Activated naive CD4-positive, alpha-beta T cell treated with Interleukin-2 at 50 U/mL for 16 hours (primary cell): ENCODE measurements at regions not wholly inside any gene's neighbourhood (a gene's known extent, or its start where the extent isn't known, plus 50 kb on each side); places are given as distances from the start of the nearest gene placed in this dataset.
"Not testable (repeated sequence)": the region's sequence is repeated elsewhere in the genome, so short reads cannot be mapped to it uniquely, and the experiment has no call there.

Source experiments
- DNase-seq: peaks from one replicate; pipeline ENCODE4 v3.0.0-alpha.2; 2020

DNA sequence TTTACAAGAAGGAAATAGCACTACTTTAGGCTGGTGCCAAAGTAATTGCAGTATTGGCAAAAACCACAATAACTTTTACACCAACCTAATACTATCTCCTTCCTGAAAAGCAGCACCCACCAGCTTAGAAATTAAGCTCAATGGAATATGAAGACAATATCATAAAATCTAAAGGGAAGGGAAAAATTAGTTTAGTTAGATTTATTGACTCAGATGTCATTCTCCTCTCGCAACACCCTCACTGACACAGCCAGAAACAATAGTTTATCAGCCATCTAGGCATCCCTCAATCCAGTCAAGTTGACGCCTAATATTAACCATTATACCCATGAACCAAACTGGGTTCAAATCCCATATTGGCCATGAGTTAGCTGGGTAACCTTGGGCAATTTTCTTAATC is 820.4 kb upstream of the EPHA5 start:
- DNase-seq: no peak

DNA sequence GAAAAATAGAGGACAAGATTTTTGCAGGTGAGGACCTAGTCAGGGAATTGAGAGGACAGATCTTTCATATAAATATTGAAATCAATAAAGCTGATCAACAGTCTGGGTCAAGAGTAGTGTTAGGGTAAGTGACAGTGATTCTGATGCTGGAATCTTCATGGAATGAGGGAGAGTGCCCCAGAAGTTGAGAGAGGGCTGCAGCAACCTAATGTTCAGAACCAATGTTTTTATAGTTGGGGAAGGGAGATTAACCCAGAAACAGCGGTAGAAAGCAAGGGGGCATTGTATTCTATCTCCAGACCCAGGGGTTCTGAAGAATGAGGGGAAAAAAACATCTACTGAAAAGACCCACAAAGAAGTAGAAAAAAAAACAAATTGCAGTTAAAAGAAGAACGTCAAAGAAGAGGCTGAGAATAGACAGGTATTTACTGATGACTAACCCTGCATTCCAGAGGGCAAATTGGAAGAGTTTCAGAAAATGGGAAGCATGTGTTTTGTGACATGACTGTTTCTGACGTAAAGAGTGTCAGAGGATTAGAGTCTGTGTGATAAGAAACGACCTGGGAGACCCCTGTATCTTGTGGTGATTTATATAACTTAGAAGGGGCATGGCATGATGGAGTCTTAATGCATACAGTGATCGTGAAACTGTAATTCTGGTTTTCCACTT is 819.6 kb upstream of the EPHA5 start:
- DNase-seq: no peak

DNA sequence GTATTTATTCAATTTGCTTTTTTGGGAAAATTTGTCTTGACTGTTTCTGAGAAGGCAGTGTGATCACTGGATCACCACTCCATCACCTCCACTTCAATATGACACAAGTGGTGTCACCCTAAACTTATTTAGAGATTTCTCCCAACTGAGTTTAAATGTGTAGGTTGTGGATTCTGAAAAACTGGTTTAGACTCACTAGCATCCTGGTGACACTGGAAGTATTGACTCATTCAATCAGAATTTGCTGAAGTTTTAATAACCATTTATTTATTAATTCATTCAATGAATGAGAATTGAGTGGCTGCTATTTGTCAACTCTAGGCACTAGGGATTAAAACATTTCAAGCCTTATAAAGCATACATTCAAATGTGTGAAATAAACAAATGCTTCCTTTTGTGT is 819.1 kb upstream of the EPHA5 start:
- no peak for DNase-seq

DNA sequence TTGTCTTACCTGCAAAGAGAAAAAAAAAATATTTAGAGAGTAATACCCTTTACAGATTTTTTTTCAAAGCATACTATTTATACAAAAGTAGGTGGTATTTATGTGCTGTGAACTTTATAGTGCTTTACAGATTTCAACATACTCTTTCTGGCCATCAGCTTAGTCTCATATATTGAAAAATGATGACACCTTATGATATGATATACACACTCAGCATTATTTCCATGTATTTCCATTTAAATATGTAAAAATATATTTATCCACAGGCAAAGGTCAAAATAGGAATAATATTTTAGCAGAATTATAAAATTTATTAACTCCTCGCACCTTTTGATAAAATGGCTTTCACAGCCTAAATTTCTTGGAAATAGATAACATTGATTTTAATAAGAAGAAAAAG is 815.8 kb upstream of the EPHA5 start:
- DNase-seq: no peak

DNA sequence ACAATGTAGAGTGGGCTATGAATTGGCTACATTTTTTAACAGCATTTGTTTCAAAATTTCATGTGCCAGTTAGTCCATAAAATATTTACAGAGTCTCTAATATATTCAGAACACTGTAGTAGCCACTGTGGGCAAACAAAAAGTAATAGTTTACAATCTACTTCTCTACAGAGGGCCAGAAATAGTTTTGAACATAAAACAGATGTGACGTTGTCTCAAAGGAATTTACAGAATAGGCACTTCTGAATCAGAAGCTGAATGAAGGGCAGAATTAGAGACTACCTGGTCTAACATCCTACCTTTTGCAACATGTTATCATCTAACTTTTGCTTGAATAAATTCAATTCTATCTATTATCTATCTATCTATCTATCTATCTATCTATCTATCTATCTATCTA is 811.9 kb upstream of the EPHA5 start:
- no peak for DNase-seq

DNA sequence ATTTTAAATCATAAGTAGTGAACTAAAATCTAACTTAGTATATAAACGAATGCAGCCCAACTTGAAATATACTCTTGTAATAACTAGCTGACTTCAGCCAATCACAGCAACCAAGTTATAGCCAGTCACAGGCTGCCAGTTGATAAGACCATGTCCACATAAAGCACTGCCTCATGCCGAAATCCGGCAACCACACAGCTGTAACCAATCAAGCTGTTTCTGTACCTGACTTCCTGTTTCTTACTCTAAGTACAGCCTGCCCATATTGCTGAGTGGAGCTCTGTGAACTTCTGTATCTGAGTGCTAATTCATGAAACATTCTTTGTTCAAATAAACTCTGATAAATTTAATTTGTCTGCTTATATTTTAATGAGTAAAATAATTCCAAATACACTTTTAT is 805.3 kb upstream of the EPHA5 start:
- no peak for DNase-seq

DNA sequence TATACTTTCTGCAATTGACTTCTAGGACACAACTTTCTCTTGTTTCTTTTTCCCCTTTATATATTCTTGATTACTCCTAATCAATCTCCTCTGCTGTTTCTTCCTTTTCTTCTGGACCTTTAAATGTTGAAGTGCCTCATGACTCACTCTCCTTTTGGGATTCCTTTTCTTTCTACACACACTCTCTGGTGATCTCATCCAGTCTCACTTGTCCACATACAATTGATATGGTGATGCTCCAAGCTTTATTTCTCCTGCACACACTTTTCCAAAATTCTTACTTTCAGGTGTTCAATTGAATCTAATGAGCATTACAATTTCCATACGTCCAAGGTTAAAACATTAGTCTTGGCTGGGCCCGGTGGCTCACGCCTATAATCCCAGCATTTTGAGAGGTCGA is 794.8 kb upstream of the EPHA5 start:
- DNase-seq: no peak

DNA sequence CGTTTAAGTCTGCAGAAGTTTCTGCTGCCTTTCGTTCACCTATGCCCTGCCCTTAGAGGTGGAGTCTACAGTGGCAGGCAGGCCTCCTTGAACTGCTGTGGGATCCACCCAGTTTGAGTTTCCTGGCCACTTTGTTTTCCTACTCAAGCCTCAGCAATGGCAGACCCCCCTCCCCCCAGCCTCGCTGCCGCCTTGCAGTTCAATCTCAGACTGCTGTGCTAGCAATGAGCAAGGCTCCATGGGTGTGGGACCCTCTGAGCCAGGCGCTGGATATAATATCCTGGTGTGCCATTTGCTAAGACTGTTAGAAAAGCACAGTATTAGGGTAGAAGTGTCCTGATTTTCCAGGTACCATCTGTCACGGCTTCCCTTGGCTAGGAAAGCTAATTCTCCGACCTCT is 792.6 kb upstream of the EPHA5 start:
- DNase-seq: not testable (repeated sequence)

DNA sequence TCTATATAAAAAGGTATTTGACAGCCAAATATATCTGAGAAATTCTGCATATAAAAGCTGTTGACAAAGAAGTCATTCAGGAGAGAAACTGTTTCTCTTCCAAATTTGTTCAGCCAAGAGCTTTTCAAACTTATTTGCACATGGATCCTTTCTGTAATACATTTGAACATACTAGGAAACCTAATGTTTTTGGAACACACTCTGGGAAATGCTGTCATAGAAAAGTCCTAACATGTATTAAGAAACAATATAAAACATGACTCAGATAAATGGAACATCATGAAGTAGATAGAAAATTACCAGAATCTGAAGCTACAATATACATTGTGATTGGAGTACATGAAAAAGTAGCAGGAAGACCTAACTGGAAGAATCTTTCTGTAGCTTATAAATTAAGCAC is 781.5 kb upstream of the EPHA5 start:
- no peak for DNase-seq

DNA sequence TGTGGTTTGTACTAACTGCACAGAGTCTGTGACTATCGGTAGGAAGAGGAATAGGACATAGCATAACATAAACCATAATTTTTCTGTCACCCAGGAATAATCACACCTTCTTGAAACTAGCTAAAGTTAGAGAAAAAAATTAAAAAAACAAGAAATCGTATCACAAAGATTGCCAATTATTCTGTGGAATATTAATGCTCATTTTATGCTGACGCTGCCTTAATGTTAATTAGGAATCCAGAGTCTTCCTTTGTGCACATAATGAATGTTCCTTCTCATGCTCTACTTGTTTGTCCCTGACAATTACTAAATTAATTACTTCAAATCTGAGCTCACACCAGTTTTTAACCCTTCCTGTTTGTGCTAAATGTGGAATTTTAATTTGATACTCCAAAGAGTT is 772.7 kb upstream of the EPHA5 start:
- no peak for DNase-seq

DNA sequence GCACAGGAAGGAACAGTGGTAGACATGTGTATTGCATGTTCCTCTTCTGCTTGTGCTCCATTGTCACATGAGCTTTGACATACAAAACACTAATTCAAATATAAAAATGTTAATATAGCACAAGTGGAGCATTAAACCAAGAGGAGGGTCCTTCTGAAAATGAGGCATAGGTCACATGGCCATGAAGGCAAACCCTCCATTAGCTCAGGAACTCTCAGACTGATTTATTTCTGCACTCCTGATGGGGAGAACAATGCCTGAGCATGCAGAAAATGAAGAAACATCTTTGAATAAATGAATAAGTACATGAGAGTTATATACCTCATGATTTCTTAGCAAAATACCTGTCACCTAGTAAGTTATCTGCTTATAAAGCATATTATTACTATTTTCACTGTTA is 769.2 kb upstream of the EPHA5 start:
- DNase-seq: no peak

DNA sequence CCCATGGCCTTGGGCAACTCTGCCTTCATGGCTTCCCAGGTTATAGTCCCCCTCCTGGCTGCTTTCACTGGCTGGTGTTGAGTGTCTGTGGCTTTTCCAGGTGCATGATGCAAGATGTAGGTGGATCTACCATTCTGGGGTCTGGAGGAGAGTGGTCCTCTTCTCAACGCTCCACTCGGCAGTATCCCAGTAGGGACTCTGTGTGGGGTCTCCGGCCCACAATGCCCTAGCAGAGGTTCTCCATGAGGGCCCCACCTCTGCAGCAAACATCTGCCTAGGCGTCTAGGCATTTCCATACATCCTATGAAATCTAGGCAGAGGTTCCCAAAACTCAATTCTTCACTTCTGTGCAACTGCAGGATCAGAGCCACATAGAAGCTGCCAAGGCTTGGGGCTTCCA is 763.4 kb upstream of the EPHA5 start:
- no peak for DNase-seq

DNA sequence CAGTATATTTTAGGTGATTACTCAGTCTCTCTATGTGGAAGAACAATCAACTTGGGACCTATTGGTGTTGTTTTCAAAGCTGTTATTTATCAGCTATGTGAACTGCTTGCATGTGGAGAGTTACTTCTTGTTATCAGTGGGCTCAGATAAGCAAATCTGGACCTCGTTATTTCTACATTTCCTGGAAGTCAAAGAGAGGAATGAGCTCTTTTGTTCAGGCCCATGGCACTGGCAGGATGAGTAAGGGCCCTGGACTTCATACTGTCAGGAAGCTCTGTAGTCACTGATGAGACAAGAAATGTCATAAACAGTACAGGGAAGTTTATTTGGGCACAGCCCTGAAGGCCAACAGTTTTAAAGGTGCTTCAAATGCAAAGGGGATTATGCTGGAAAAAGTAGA is 760.6 kb upstream of the EPHA5 start:
- no peak for DNase-seq

DNA sequence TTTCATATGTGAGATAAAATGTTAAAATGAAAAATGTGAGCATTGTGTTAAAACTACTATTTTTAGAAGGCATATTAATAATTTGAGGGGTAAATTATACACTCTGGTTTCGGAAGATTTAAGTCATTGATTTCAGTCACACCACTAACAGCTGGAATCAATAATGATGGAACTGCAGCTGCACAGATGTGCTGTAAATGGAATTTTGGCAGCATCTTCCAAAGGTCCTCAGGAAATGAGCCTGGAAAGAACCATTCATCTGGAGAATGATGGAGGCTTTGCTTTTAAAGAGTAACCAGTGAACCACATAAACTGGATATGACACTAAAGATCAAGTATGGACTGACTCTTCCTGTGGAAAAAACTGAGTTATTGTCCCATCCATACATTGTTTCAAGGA is 759.0 kb upstream of the EPHA5 start:
- no peak for DNase-seq

DNA sequence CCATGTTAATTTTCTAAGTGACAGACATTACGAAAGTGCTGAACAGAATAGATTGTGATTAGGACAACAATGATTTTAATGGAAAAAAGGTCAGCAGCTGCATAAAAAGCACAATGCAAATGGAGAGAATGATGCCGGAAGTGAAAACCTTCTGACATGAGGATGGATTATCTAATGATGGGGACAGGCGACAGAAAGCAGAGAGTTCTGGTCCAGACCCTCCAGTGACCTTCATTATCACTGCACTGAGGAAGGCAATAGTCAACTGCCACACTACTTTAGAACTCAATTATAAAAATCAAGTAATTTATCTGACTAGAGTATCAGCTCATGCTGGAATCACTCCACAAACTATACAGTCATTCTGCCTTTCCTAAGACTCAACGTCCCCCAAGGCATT is 746.1 kb upstream of the EPHA5 start:
- no peak for DNase-seq

DNA sequence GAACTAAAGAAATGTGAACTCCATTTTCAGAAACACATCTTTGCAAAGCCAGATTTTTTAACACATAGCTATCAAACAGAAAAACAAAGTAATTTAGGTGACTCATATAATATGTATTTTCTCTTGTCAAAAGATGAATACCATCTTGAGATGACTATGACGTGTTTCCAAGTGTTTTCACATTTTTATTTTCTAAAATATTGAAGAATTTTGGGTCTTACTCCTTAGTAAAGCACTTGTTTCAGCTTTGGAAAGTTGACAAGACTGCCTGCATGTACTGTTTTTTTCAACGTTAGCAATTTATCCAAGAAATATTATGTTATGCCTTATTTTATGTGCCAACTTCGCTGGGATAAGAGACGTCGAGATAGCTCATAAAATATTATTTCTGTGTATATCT is 733.9 kb upstream of the EPHA5 start:
- no peak for DNase-seq

DNA sequence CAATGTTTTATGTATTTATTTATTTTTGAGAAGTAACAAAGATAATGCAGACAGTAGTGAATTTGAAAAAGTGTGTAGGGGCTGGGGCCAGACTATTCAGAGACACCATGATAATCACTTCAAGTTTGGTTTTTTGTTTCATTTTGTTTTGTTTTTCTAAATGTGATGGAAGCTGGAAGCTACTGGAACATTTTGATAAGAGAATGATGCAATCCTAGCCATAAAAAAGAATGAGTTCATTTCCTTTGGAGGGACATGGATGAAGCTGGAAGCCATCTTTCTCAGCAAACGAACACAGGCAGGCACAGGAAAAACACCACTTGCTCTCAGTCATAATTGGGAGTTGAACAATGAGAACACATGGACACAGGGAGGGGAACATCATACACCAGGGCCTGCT is 706.6 kb upstream of the EPHA5 start:
- DNase-seq: no peak

DNA sequence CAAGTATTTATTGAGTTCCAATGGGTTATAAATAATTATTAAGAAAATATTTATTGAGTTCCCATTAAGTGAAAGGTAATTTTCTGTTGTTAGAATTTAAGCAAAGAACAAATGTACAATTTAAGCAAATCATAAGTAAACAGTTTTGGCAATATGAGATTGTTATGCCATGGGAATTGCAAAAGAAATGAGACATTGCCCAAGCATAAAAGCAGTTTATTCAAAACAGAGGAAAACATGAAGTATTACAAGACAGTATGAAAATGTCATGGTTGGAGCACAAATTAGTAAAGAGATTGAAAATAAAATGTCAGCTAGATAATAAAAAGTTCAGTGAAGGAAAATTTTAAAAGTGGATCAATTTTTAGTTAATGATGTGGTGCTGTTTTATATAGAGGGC is 706.1 kb upstream of the EPHA5 start:
- DNase-seq: no peak

DNA sequence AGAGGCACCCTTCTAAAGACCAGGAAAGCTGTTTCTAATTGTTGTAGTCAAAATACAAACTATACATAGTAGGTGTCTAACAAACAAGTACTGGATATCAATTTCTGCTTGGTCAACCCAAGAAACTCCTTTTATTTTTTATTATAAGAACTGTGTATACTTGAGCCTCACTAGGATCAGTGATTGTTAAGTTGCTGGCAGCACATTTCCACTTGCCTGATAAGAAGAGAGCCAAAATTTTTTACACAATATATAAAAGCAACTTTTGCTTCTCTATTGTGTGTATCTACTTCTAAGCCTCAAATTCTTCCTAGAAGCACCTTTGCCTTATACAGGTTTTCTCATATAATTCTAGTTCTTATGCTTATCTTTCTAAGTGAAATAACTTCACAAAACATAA is 703.0 kb upstream of the EPHA5 start:
- DNase-seq: no peak

DNA sequence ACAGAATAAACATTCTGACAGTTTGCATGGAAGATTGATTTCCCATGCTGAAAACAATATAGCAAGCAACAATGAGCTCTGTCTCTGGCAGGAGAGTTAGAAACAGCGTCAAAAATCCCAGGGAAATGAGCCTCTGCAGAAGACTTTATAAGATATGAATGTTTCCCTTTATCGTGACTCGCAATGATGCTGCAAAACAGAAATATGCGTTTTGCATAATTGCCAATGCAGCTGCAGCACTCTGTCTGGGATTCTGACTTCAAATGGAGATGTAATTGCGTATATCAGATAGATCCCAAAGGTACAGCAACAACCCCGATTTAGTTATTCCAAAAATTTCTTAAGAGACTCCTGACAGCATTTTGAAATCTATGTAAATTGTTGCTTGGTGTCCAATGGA is 702.4 kb upstream of the EPHA5 start:
- DNase-seq: no peak

DNA sequence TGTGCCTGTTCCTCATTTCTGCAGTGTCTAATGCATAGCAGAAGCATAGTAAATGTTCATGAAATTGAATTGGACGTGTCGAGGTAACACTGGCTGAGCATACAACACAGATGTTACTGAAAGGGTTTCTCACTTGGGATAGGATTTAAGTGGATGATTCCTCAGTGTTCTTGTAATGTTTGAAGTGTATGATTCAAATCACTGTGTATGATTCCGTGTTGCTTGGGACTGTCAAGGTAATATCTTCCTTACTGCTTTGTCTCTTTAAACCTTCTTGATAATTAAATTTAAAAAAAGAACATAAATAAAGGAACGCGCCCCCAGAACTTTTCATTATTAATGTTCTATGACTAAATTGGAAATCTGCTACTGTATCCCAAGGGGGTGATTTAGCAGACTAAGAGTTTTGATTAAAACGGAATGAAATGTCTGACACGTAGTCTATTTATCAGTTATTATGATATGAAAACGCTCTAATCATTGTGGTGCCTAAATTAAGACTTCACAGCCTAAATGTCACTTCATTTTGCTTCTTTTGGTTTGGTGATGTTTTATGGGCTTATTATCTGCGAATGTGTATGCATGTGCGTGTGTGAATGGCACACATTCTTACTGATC is 696.9 kb upstream of the EPHA5 start:
- DNase-seq: no peak

DNA sequence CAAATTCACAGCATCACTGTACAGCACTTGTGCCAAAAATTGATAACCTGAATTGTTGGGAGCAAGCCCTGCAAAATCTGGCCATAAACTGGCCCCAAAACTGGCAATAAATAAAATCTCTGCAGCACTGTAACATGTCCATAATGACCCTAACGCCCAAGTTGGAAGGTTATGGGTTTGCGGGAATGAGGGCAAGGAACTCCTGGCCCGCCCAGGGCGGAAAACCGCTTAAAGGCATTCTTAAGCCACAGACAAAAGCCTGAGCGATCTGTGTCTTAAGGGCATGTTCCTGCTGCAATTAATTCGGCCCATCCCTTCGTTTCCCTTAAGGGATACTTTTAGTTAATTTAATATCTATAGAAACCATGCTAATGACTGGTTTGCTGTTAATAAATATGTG is 690.1 kb upstream of the EPHA5 start:
- DNase-seq: not testable (repeated sequence)

DNA sequence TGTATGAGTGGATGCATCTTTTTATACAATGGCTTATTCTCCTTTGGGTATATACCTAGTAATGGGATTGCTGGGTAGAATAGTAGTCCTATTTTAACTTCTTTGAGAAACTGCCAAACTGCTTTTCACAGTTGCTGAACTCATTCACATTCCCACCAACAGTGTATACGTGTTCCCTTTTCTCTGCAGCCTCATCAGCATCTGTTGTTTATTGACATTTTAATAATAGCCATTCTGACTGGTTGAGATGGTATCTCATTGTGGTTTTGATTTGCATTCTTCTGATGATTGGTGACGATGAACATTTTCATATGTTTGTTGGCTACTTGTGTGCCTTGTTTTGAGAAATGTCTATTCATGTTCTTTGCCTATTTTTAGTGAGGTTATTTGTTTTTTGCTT is 687.0 kb upstream of the EPHA5 start:
- no peak for DNase-seq

DNA sequence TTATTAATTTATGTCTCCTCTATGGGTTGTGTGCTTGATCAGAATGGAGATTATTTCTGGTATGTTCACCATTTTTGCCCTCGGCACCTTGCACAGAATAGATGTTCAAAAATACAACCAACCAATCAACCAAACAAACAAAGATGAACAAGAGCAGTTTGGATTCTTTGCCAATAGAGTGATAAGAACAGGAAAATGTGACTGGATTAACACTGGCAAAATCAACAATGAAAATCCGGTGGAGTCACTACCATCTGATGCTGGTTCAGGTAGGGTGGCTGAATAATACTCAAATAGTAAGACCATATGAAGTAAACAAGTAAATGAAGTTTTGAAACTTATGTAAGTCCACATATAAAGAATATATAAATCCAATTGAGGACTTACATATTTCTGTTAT is 685.0 kb upstream of the EPHA5 start:
- DNase-seq: no peak

DNA sequence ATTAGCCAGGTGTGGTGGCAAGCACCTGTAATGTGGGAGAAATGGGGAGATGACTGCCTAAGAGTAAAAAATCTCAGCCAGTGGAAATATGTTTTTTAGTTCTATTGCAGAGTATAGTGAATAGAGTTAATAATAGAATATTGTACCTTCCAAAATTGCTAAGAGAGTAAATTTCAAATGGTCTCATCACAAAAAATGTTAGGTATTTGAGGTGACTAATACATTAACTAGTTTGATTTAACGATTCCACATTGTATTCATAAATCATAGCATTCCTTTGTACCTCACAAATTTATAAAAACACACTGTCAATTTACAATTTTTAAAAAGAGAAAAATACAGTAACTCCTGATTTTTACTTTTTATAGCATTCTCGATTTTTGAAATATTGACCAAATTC is 681.5 kb upstream of the EPHA5 start:
- no peak for DNase-seq
